Retina (tissue), 1 donor: ENCODE measurements at regions not wholly inside any gene's neighbourhood (a gene's known extent, or its start where the extent isn't known, plus 50 kb on each side); places are given as distances from the start of the nearest gene placed in this dataset.
"Not testable (repeated sequence)": the region's sequence is repeated elsewhere in the genome, so short reads cannot be mapped to it uniquely, and the experiment has no call there.

Experiments used
- DNase-seq: peaks from one replicate; pipeline ENCODE4 v3.0.0-alpha.2; 2016

DNA sequence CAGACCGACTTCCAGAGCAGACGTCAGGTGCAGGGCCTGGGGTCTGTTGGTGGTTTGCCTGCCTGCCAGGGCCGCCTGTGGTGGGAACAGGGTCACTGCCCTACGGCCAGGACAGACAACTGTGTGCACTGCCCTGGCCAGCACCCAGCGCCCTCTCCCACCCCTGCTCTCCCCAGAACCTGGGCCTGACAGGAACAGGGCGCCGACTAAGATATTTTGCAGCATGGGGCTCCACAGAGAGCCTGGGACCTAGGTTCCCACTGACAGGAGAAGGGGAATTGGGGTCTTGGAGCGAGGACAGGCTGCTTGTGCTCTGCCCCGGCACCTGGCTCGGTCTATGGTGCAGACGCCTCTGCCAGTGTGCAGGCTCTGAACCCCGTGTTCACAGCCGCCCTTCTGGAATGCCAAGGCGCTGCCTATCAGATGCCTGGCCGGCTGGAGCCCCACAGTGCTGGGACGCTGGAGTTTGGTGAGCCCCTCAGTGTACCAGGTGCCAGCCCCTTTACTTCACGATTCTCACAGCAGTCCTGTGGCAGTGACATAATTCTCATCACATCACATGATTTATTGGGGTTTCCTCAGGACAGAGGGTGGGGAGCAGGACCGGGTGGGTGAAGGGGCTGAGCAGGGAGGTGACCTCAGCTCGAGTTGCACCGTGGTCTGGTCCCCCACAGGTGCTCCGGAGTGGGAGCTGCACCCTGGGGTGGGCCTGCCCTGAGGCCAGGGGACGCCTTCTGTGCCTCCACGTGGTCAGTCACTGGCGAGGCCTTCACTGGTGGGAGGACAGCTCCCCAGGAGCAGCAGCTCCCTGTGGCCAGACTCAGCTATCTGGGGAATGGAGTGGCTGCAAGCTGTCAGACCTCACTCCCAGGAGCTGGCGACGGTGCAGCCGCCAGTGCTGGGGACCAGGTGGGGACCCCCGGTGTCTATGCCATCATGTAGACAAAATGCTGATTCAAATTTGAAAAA is 113.8 kb upstream of the LRPAP1 start:
- no peak for DNase-seq

DNA sequence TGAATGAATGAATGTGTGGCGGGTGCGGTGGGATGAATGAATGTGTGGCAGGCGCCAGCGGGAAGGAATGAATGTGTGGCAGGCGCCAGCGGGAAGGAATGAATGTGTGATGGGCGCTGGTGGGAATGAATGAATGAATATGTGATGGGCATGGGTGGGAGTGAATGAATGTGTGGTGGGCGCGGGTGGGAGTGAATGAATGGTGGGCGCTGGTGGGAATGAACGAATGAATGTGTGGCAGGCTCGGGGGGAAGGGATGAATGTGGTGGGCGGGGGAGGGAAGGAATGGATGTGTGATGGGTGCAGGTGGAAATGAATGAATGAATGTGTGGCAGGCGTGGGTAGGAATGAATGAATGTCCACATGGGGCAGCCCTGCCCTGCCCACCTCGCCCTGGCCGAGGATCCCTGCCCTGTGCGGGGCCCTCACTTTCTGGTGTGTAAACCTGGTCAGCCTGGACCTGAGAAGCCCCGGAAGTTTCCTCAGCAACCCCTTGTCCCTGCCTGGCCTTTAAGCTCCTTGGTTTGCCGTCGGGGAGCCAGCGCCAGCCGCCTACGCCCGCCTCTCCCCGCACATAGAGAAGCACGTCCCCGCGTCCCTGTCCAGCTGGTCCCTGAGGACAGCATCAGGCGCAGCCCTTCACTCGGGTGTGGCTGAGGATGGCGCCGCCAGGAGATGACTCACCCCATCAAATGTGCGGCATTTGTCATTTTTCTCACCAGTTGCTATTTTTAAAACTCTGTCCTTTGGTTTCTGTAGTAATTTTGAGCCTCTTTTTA is 112.8 kb upstream of the LRPAP1 start:
- no peak for DNase-seq

- DNase-seq, result no peak
Measured at GRCh38 chr4:3643518-3644433, 111.6 kb upstream of the LRPAP1 start.

DNA sequence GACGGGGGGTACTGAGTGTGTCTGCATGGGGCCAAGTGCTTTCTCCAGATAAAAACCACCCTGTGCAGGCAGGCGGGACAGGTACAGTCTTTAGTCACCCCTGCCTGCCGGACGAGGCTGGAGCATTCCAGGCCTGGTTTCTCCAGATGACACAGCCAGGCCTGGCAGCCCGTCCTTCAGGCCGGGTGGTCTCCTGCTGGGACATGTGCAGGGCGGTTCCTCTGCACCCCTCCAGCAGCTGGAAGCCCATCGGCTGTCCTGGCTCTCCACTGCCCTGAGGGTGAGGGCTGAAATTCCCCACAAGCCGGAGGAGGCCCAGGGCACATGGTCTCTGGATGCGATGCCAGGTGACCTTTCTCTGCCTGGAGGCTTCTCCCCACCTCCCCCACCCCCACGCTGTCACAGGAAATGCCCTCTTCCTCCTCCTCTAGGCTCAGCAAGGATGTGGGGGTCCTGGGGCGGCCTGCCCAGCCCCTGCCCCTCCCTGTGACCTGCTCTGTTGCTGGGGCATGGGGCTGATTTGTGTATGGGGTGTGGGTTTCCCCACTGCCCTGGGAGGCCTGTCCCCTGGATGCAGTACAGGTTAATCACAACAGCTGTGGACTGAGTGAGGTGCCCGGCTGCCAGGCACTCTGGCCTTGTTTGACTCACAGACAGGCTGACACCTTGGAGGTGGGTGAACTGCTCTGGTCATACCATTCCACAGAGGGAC is 110.7 kb upstream of the LRPAP1 start:
- no peak for DNase-seq

DNA sequence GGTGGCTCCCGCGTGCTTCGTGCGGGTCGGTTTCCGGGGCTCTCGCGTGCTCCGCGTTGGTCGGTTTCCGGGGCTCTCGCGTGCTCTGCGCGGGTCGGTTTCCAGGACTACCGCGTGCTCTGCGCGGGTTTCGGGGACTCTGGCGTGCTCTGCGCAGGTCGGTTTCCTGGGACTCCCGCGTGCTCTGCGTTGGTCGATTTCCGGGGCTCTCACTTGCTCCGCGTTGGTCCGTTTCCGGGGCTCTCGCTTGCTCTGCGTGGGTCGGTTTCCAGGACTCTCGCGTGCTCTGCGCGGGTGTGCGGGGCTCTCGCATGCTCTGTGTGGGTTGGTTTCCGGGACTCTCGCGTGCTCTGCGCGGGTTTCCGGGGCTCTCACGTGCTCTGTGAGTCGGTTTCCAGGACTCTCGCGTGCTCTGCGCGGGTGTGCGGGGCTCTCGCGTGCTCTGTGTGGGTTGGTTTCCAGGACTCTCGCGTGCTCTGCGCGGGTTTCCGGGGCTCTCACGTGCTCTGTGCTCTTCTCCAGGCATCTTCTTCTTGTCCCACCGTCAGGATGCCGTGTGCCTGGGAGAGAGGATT is 109.9 kb upstream of the LRPAP1 start:
- no peak for DNase-seq

DNA sequence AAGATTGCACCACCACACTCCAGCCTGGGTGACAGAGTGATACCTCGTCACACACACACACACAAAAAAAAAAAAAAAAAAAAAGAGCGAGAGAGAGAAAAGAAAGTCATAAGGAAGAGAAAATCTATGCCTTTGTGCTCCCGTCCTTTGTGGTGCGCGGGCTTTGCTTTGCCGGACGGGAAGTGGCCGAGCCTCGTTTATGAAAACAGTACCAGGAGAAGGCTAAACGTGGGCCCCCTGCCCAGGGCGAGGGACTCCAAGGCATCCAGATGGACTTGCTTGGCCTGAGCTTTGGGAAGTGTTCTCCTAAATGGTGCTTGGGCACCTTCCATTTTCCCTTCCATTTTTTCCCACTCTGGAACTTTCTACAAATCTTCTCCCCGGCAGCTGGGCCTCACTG is 109.3 kb upstream of the LRPAP1 start:
- DNase-seq, result no peak

DNA sequence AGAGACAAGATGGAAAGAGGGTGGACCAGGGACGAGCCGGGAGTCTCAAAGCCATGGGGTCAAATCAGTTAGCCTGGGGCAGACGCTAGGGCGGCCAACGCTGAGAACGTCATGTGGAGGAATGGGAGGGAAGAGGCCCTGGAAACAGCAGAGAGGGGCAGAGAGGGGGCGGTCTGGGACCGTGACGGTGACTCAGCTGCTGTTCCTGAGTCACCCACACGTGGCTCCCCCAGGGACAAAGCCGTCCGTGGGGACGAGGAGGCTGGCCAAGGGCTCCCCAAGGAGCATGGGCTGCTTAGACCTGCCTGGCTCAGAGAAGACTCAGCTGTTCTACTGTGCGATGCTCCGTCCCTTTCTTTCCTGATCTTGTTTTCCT is 108.4 kb upstream of the LRPAP1 start:
- no peak for DNase-seq

DNA sequence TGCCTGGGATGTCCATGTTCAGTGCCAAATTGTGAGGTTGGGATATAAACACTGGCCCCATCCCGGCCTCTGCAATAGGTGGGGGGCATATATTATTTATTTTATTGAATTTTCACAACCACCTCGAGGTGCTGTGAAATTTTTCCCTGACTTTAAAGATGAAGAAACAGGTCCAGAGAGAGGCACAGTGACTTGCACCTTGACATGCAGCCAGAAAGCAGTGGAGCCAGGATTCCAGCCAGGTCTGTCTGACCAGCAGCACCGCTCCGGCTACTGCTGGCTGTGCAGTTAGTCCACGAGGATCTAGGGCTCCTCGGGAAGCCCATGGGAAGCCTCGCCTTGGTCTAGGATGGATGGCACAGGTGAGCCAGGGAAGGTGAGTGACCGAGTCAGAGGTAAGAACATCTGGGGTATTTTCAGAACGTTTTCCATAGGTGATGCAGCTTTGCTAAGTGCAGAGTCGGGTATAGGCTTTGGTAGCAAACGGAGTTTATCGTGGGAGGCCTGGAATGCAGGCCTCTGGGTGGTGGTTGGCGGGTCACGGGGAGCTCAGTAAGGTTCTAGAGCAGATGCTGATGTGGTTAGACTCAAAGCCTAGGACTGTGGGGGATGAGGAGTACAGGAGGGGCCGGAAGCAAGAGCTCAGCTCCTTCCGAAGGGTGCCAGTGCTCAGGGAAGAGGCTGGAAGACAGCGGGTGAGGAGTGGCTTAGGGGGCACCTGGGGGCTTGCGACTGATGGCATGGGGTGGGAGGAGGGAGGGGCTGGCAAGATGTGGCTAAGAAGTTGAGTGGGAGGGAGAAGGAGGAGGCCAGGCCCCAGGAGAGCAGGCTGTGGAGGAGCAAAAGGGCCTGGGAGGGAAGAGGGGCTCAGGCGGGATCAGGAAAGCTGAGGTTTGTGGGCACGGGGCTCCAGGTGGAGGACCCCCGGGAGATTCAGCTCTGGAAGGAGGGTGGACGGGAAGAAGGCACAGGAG is 107.7 kb upstream of the LRPAP1 start:
- DNase-seq, result no peak

DNA sequence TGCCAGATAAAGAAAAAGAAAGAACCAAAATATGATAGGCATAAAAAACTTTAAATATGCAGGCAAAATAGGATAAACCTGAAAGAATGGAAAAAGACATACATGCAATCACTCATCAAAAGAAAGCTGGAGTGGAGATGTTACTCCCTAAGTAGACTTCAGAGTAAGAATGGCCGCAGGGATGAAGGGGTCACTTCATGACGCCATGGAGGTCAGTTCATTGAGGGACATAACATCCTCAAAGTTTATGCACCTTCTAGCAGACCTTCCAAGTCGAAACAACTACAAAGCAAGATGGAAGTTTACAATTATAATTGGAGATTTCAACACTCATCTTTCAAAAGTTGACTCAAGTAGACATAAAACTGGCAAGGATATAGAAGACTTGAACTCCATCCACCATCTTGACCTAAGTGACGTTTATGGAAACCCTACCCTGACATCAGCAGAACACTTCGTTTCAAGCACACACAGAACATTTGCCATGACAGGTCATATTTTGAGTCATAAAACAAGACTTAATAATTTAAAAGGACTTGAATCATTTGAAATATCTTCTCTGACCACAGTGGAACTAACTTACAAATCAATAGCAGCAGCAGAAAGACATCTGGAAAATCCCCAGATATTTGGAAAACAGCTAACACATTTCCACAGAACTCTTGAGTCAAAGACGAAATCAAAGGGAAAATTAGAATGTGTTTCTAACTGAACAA is 106.0 kb upstream of the LRPAP1 start:
- no peak for DNase-seq

DNA sequence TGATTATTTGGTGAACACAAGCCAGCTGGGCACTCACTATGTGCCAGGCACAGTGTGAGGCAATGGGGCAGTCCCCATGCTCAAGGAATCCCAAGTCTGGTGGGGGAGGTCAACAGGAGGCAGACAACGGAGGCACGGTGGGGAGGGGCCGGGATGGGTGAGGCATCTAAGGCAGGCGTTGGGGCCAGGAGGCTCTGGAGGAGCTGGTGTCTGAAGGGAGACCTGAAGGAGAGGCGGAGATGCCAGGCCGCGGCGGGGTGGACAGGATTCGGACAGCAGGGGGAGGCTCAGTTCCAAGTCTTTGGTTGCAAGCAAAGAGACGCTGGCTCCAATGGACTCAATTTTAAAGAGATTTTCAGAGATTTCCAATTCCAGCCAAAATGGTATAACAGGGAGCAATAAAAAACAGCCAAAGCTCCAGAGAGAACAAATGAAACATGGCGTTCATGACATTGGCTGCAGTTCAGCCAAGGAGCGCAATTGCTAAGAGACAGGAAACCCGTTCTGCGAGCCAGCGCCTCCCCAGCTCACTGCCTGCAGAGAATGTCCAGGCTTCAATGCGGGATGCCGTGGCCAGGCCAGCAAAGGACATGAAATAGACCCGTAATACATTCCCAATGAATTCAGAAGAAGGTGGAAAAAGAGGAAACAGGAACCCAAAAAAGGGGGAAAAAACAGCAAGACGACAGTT is 105.2 kb upstream of the LRPAP1 start:
- DNase-seq, result no peak

DNA sequence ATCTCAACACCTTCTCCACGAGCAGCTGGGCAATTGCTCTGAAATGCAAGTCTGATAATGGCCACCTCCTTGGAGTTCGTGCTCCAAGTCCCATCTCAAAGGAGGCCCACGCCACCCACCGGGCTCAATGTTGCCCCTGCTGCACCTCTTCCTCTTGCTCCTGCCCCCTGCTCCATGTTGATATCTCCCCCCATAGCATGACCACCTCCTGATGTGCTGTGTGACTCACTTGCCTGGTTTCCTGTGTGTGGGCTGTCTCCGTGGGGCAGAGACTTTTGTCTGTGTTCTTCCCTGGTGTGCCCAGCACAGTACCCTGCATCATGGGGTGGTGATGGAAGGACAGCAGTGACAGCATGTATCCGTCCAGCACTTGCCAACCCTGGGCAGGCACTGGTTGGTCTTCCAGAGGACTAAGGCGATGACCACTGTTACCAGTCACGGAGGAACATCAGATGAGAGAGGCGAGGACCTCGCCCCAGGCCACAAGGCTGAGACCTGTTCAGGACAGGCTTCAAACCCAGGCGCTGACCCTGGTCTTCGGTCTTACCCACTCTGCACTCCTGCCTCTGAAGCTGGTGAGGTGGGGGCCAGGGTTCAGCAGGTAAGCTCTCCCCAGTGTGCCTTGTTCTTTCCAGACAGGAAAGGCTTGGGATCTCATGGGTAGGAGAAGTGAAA is 104.6 kb upstream of the LRPAP1 start:
- DNase-seq, result no peak

DNA sequence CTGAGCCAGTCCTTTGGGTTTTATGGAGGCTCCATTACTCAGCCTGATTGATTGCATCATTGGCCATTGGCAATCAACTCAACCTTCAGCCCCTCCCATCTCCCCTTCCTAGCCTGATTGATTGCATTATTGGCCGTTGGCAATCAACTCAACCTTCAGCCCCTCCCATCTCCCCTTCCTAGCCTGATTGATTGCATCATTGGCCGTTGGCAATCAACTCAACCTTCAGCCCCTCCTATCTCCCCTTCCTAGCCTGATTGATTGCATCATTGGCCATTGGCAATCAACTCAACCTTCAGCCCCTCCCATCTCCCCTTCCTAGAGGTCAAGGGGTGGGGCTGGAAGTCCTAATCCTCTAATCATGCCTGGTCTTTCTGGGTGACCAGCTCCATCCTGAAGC is 103.8 kb upstream of the LRPAP1 start:
- not testable (repeated sequence) for DNase-seq

GRCh38 chr4:3634894-3635820 is 102.9 kb upstream of the LRPAP1 start:
- no peak for DNase-seq

DNA sequence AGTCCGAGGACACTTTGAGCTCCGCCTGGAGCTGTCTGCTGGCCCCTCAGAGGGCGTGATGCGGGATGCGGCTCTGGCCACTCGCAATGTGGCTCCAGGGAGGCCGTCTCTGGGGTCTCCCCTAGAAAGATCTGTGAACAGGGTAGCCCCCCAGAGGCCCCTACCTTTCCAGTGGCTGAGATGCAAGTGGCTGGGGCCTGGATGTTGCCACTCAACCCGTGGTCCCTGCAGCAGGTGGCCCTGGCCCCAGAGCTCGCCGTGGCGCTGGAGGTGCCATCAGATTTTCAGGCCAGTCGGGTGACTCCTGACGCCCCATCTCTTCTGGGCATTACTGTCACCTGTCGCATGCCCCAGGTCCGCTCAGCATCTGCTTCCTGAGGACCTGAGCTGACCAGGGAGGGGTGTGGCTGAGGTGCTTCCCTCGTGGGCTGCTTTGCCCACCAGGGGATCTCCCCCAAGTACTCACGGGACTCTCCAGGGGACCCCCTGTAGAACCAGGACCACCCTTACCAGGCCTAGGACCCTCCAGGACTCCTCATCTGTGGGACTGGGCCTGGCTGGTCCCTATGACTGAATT is 102.1 kb upstream of the LRPAP1 start:
- no peak for DNase-seq

- not testable (repeated sequence) for DNase-seq
Measured at GRCh38 chr4:3633277-3633676, 101.1 kb upstream of the LRPAP1 start.

DNA sequence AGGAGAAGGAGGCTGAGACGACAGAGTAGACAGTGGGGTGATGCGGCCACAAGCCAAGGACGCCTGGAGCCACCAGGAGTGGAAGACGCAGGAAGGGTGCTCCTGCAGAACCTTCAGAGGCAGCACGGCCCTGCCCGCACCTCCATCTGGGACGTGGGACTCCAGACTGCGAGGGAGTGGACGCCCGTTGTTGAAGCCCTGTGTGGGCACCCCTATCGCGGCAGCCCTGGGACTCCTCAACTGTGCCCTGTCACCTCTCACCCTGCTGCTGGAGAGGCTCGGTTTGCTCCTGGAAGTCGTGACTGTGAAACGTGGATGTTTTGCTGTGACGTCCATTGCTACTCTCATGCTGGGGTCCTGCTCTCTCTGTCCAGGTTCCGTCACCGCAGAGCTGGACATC is 100.6 kb upstream of the LRPAP1 start:
- not testable (repeated sequence) for DNase-seq
